ENCODE measurements at regions not wholly inside any gene's neighbourhood (a gene's known extent, or its start where the extent isn't known, plus 50 kb on each side); places are given as distances from the start of the nearest gene placed in this dataset.

GRCh38 chr15:87805117-87805820 lies 451.3 kb downstream of the NTRK3 start:
- Histone ChIP-seq H3K27me3 (no peaks in the 10 kb centered on the region), H3K4me1 (no peaks in the 10 kb centered on the region), H3K4me3 (no peak overlapping the region), H3K27ac (no peak overlapping the region), H3K9me3 (no peaks in the 10 kb centered on the region), H3K36me3 (no peaks in the 10 kb centered on the region)
- DNase-seq (ENCODE audit: low spot score in 2 of 2): no peak
- WGBS: 82% methylated on average over 4 of the region's 4 CpGs
- TF ChIP-seq POLR2A (IDR thresholded peaks at IDR 0.05) (no peak), POLR2AphosphoS5 (IDR thresholded peaks at IDR 0.05) (no peak), CTCF (IDR thresholded peaks at IDR 0.05) (no peak), EP300 (IDR thresholded peaks at IDR 0.05) (no peak)

- no peaks in the 10 kb centered on the region for H3K36me3 ChIP-seq
- H3K9me3 ChIP-seq: no peaks in the 10 kb centered on the region
- no peak overlapping the region for H3K4me3 ChIP-seq
- H3K27me3 ChIP-seq: no peaks in the 10 kb centered on the region
- H3K4me1 ChIP-seq: no peaks in the 10 kb centered on the region
- TF ChIP-seq POLR2AphosphoS5 (IDR thresholded peaks at IDR 0.05) (no peak), POLR2A (IDR thresholded peaks at IDR 0.05) (no peak), EP300 (IDR thresholded peaks at IDR 0.05) (no peak), CTCF (IDR thresholded peaks at IDR 0.05) (no peak)
- DNase-seq (ENCODE audit: low spot score in 2 of 2): no peak
- no peak overlapping the region for H3K27ac ChIP-seq
Observed at GRCh38 chr15:87804451-87804850, 452.1 kb downstream of the NTRK3 start.

- TF ChIP-seq EP300 (IDR thresholded peaks at IDR 0.05) (no peak), POLR2AphosphoS5 (IDR thresholded peaks at IDR 0.05) (no peak), POLR2A (IDR thresholded peaks at IDR 0.05) (no peak), CTCF (IDR thresholded peaks at IDR 0.05) (no peak)
- no peaks in the 10 kb centered on the region for H3K36me3 ChIP-seq
- H3K9me3 ChIP-seq: no peaks in the 10 kb centered on the region
- 33% methylated on average over 2 of the region's 2 CpGs for WGBS
- H3K4me1 ChIP-seq: no peaks in the 10 kb centered on the region
- H3K27ac ChIP-seq: no peak overlapping the region
- DNase-seq (ENCODE audit: low spot score in 2 of 2): no peak
- no peaks in the 10 kb centered on the region for H3K27me3 ChIP-seq
- no peak overlapping the region for H3K4me3 ChIP-seq
Observed at GRCh38 chr15:87799838-87800237, 456.7 kb downstream of the NTRK3 start.

GRCh38 chr15:87799428-87799827 lies 457.1 kb downstream of the NTRK3 start:
- no peak for DNase-seq (ENCODE audit: low spot score in 2 of 2)
- no peak overlapping the region for H3K27ac ChIP-seq
- no peaks in the 10 kb centered on the region for H3K9me3 ChIP-seq
- no peaks in the 10 kb centered on the region for H3K27me3 ChIP-seq
- H3K4me3 ChIP-seq: no peak overlapping the region
- H3K36me3 ChIP-seq: no peaks in the 10 kb centered on the region
- no peaks in the 10 kb centered on the region for H3K4me1 ChIP-seq
- 93% methylated on average over 3 of the region's 3 CpGs for WGBS
- no peak for TF ChIP-seq POLR2AphosphoS5 (IDR thresholded peaks at IDR 0.05)
- no peak for TF ChIP-seq EP300 (IDR thresholded peaks at IDR 0.05)
- no peak for TF ChIP-seq POLR2A (IDR thresholded peaks at IDR 0.05)
- no peak for TF ChIP-seq CTCF (IDR thresholded peaks at IDR 0.05)

GRCh38 chr15:87793725-87794124 lies 462.8 kb downstream of the NTRK3 start:
- Histone ChIP-seq H3K4me3 (no peak overlapping the region), H3K4me1 (no peaks in the 10 kb centered on the region), H3K36me3 (no peaks in the 10 kb centered on the region), H3K27me3 (no peaks in the 10 kb centered on the region), H3K9me3 (no peaks in the 10 kb centered on the region), H3K27ac (no peak overlapping the region)
- no peak for DNase-seq (ENCODE audit: low spot score in 2 of 2)
- TF ChIP-seq EP300 (IDR thresholded peaks at IDR 0.05) (no peak), POLR2A (IDR thresholded peaks at IDR 0.05) (no peak), CTCF (IDR thresholded peaks at IDR 0.05) (no peak), POLR2AphosphoS5 (IDR thresholded peaks at IDR 0.05) (no peak)
- WGBS: 83% methylated on average over 4 of the region's 4 CpGs

All from suprapubic skin (tissue), 4 donors.